ENCODE measurements at regions not wholly inside any gene's neighbourhood (a gene's known extent, or its start where the extent isn't known, plus 50 kb on each side); places are given as distances from the start of the nearest gene placed in this dataset.

DNA sequence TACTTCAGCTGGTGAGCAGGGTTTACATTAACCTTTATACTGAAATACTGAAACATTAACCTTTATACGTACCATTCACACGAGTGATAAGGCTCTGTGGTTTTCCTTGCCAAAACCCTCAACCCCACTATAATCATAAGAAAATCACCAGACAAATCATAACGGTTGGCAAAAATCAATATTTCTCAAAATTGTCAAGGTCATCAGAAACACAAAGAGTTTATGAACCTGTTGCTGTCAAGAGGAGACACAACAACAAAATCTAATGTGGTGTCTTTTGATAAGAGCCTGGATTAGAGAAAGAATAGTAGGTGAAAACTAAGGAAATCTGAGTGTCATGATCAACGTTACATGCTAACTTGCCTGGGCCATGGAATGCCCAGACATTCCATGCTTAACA lies 396.9 kb upstream of the TMEFF2 start:
- Histone ChIP-seq H3K79me2 (ENCODE audit: insufficient read depth, low read length) (no peaks in the 10 kb centered on the region), H3K27ac (ENCODE audit: low read depth, low read length) (no peak overlapping the region), H3K4me1 (ENCODE audit: insufficient read depth, low read length) (no peaks in the 10 kb centered on the region), H3K27me3 (ENCODE audit: insufficient read depth, low read length) (no peaks in the 10 kb centered on the region), H4K20me1 (ENCODE audit: insufficient read depth, low read length) (no peaks in the 10 kb centered on the region), H3K9me3 (ENCODE audit: insufficient read depth, low read depth, low read length) (no peaks in the 10 kb centered on the region), H3K4me2 (ENCODE audit: low read length) (no peak overlapping the region), H3K4me3 (ENCODE audit: insufficient read depth, low read depth, low read length) (no peak overlapping the region), H2AFZ (ENCODE audit: low read depth, low read length) (no peak overlapping the region), H3K9ac (ENCODE audit: low read length) (no peak overlapping the region), H3K36me3 (ENCODE audit: insufficient read depth, low read length) (no peaks in the 10 kb centered on the region)
- Mint-ChIP-seq H3K27ac (ENCODE audit: unreplicated experiment) (no peak overlapping the region), H3K4me1 (ENCODE audit: low read depth, unreplicated experiment) (no peaks in the 10 kb centered on the region), H3K27me3 (ENCODE audit: low read depth, unreplicated experiment) (no peaks in the 10 kb centered on the region), H3K4me3 (ENCODE audit: unreplicated experiment) (no peak overlapping the region), H3K36me3 (ENCODE audit: low read depth, unreplicated experiment) (no peaks in the 10 kb centered on the region), H3K9me3 (ENCODE audit: unreplicated experiment) (no peaks in the 10 kb centered on the region)
- no peak for TF ChIP-seq EZH2 (IDR thresholded peaks at IDR 0.05; ENCODE audit: insufficient read depth, low read length)
- TF ChIP-seq, protein P1, sequence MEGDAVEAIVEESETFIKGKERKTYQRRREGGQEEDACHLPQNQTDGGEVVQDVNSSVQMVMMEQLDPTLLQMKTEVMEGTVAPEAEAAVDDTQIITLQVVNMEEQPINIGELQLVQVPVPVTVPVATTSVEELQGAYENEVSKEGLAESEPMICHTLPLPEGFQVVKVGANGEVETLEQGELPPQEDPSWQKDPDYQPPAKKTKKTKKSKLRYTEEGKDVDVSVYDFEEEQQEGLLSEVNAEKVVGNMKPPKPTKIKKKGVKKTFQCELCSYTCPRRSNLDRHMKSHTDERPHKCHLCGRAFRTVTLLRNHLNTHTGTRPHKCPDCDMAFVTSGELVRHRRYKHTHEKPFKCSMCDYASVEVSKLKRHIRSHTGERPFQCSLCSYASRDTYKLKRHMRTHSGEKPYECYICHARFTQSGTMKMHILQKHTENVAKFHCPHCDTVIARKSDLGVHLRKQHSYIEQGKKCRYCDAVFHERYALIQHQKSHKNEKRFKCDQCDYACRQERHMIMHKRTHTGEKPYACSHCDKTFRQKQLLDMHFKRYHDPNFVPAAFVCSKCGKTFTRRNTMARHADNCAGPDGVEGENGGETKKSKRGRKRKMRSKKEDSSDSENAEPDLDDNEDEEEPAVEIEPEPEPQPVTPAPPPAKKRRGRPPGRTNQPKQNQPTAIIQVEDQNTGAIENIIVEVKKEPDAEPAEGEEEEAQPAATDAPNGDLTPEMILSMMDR (IDR thresholded peaks at IDR 0.05; ENCODE audit: insufficient read depth, low read depth, low read length), result no peak
- FAIRE-seq (no peak), DNase-seq (ENCODE audit: low read depth) (no peak)

DNA sequence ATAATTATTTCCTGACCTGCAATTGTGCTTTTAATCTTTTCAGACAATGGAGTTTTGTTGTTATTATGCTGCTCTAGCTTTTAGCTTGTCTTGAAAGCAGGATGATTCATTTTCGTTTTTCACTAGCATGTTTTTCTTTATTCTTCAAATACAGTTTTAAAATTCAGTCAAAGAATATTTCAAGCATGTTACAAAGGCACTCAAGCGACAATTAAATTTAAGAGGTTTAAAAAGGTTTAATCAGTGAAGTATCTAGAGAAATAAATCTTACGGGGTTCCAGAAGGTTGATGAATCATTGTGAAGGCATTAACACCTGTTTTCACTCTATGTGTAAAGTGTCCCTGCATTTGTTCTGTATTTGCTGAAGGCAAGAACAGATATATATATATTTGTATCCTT lies 390.7 kb upstream of the TMEFF2 start:
- Histone ChIP-seq H3K27me3 (ENCODE audit: insufficient read depth, low read length) (no peaks in the 10 kb centered on the region), H3K4me3 (ENCODE audit: insufficient read depth, low read depth, low read length) (no peak overlapping the region), H3K4me2 (ENCODE audit: low read length) (no peak overlapping the region), H3K9ac (ENCODE audit: low read length) (no peak overlapping the region), H4K20me1 (ENCODE audit: insufficient read depth, low read length) (no peaks in the 10 kb centered on the region), H3K27ac (ENCODE audit: low read depth, low read length) (no peak overlapping the region), H2AFZ (ENCODE audit: low read depth, low read length) (no peak overlapping the region), H3K9me3 (ENCODE audit: insufficient read depth, low read depth, low read length) (no peaks in the 10 kb centered on the region), H3K36me3 (ENCODE audit: insufficient read depth, low read length) (no peaks in the 10 kb centered on the region), H3K79me2 (ENCODE audit: insufficient read depth, low read length) (no peaks in the 10 kb centered on the region), H3K4me1 (ENCODE audit: insufficient read depth, low read length) (no peaks in the 10 kb centered on the region)
- TF ChIP-seq, protein P1 (IDR thresholded peaks at IDR 0.05; ENCODE audit: insufficient read depth, low read depth, low read length), result no peak
- no peak for TF ChIP-seq EZH2 (IDR thresholded peaks at IDR 0.05; ENCODE audit: insufficient read depth, low read length)
- H3K4me3 Mint-ChIP-seq (ENCODE audit: unreplicated experiment), result no peak overlapping the region
- H3K27ac Mint-ChIP-seq (ENCODE audit: unreplicated experiment), result no peak overlapping the region
- no peaks in the 10 kb centered on the region for H3K36me3 Mint-ChIP-seq (ENCODE audit: low read depth, unreplicated experiment)
- H3K4me1 Mint-ChIP-seq (ENCODE audit: low read depth, unreplicated experiment), result no peaks in the 10 kb centered on the region
- H3K27me3 Mint-ChIP-seq (ENCODE audit: low read depth, unreplicated experiment), result no peaks in the 10 kb centered on the region
- peak; percentile 12 for DNase-seq (ENCODE audit: low read depth)
- no peaks in the 10 kb centered on the region for H3K9me3 Mint-ChIP-seq (ENCODE audit: unreplicated experiment)
- no peak for FAIRE-seq

DNA sequence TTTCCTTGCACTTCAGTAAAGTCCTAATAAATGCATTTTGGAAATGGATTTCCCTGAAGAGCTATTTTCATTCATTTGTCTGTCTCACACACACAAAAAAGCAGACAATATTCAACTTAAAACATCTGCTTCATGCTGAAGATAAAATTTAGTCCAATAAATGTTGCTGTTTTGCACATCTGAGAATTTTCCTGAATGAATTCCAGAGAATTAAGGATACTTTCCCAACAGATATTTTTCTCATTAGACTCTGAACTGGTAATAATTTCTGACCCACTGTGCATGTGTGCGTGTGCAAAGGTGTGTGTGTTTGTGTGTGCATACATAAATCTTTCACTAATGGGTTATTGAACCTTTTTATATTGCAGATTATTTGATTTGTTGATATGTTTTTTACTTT lies 390.2 kb upstream of the TMEFF2 start:
- Histone ChIP-seq H3K27me3 (ENCODE audit: insufficient read depth, low read length) (no peaks in the 10 kb centered on the region), H3K4me2 (ENCODE audit: low read length) (no peak overlapping the region)
- no peak for FAIRE-seq

More for the DNA sequence above, 390.2 kb upstream of the TMEFF2 start:
- Histone ChIP-seq H3K4me1 (ENCODE audit: insufficient read depth, low read length) (no peaks in the 10 kb centered on the region), H3K79me2 (ENCODE audit: insufficient read depth, low read length) (no peaks in the 10 kb centered on the region), H3K36me3 (ENCODE audit: insufficient read depth, low read length) (no peaks in the 10 kb centered on the region), H2AFZ (ENCODE audit: low read depth, low read length) (no peak overlapping the region), H3K4me3 (ENCODE audit: insufficient read depth, low read depth, low read length) (no peak overlapping the region), H3K9me3 (ENCODE audit: insufficient read depth, low read depth, low read length) (no peaks in the 10 kb centered on the region), H4K20me1 (ENCODE audit: insufficient read depth, low read length) (no peaks in the 10 kb centered on the region), H3K9ac (ENCODE audit: low read length) (no peak overlapping the region), H3K27ac (ENCODE audit: low read depth, low read length) (no peak overlapping the region)
- Mint-ChIP-seq H3K4me3 (ENCODE audit: unreplicated experiment) (no peak overlapping the region), H3K36me3 (ENCODE audit: low read depth, unreplicated experiment) (no peaks in the 10 kb centered on the region), H3K27ac (ENCODE audit: unreplicated experiment) (no peak overlapping the region), H3K9me3 (ENCODE audit: unreplicated experiment) (no peaks in the 10 kb centered on the region), H3K27me3 (ENCODE audit: low read depth, unreplicated experiment) (no peaks in the 10 kb centered on the region), H3K4me1 (ENCODE audit: low read depth, unreplicated experiment) (no peaks in the 10 kb centered on the region)
- TF ChIP-seq, protein P1 (IDR thresholded peaks at IDR 0.05; ENCODE audit: insufficient read depth, low read depth, low read length), result no peak
- TF ChIP-seq EZH2 (IDR thresholded peaks at IDR 0.05; ENCODE audit: insufficient read depth, low read length), result no peak
- DNase-seq (ENCODE audit: low read depth), result no peak
